ENCODE measurements at regions not wholly inside any gene's neighbourhood (a gene's known extent, or its start where the extent isn't known, plus 50 kb on each side); places are given as distances from the start of the nearest gene placed in this dataset.
"Not testable (repeated sequence)": the region's sequence is repeated elsewhere in the genome, so short reads cannot be mapped to it uniquely, and the experiment has no call there.

DNA sequence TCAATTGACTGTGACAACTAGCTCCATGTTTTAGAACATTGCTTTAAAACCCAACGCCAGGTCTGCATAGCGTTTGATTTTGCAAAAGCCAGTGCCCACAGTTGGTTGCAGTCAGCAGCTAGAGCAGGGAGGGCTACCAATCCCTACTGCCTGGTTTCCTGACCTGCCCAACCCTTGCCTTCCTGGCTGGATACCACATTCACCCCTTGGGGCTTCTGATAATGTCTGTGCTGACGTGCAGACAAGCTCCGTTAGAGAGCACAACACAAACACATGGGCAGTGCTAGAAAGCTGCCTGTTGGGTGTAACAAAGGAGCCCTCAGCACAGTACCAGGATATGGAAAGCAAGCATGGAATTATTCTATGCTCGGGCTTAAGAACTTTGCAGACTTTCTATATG is 71.4 kb upstream of the THSD7B start:
- TF ChIP-seq, protein P1, sequence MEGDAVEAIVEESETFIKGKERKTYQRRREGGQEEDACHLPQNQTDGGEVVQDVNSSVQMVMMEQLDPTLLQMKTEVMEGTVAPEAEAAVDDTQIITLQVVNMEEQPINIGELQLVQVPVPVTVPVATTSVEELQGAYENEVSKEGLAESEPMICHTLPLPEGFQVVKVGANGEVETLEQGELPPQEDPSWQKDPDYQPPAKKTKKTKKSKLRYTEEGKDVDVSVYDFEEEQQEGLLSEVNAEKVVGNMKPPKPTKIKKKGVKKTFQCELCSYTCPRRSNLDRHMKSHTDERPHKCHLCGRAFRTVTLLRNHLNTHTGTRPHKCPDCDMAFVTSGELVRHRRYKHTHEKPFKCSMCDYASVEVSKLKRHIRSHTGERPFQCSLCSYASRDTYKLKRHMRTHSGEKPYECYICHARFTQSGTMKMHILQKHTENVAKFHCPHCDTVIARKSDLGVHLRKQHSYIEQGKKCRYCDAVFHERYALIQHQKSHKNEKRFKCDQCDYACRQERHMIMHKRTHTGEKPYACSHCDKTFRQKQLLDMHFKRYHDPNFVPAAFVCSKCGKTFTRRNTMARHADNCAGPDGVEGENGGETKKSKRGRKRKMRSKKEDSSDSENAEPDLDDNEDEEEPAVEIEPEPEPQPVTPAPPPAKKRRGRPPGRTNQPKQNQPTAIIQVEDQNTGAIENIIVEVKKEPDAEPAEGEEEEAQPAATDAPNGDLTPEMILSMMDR (conservative IDR thresholded peaks at IDR 0.05 in 1 of 2, IDR thresholded peaks at IDR 0.05 in 1 of 2; ENCODE audit: low read depth in 1 of 2, low read length in 2 of 2): no peak
- no peak for TF ChIP-seq EZH2 (IDR thresholded peaks at IDR 0.05; ENCODE audit: low read length, missing control alignments)
- Histone ChIP-seq H3K4me3 (replicated peaks in 1 of 4; ENCODE audit: control extremely low read depth in 1 of 4, insufficient read depth in 1 of 4, low read depth in 3 of 4, low read length in 4 of 4) (no peak overlapping the region), H3K9me3 (ENCODE audit: control insufficient read depth, insufficient read depth, low read depth, low read length) (no peaks in the 10 kb centered on the region), H3K27me3 (ENCODE audit: control insufficient read depth, insufficient read depth, low read length) (no peaks in the 10 kb centered on the region), H2AFZ (ENCODE audit: low read length) (no peak overlapping the region), H3K4me1 (ENCODE audit: control insufficient read depth, extremely low read depth, insufficient read depth, low read length) (no peaks in the 10 kb centered on the region), H4K20me1 (ENCODE audit: control insufficient read depth, extremely low read depth, insufficient read depth, low read length) (no peaks in the 10 kb centered on the region), H3K27ac (ENCODE audit: insufficient read depth, low read length) (no peak overlapping the region), H3K9ac (ENCODE audit: insufficient read depth, low read length) (no peak overlapping the region), H3K36me3 (ENCODE audit: control insufficient read depth, insufficient read depth, low read length) (no peaks in the 10 kb centered on the region), H3K4me2 (ENCODE audit: extremely low read depth, insufficient read depth, low read length) (no peak overlapping the region), H3K79me2 (ENCODE audit: control insufficient read depth, insufficient read depth, low read length) (no peaks in the 10 kb centered on the region)
- DNase-seq (ENCODE audit: low read depth in 2 of 2): no peak

DNA sequence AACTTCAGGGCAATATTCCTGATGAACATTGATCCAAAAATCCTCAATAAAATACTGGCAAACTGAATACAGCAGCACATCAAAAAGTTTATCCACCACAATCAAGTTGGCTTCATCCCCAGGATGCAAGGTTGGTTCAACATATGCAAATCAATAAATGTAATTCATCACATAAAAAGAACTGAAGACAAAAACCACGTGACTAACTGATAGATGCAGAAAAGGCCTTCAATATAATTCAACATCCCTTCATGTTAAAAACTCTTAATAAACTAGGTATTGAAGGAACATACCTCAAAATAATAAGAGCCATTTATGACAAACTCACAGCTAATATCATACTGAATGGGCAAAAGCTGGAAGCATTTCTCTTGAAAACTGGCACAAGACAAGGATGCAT is 85.3 kb upstream of the THSD7B start:
- not testable (repeated sequence) for H3K4me2 ChIP-seq (ENCODE audit: extremely low read depth, insufficient read depth, low read length); H3K4me1 ChIP-seq (ENCODE audit: control insufficient read depth, extremely low read depth, insufficient read depth, low read length); H3K36me3 ChIP-seq (ENCODE audit: control insufficient read depth, insufficient read depth, low read length); H3K27ac ChIP-seq (ENCODE audit: insufficient read depth, low read length); H3K9ac ChIP-seq (ENCODE audit: insufficient read depth, low read length); H3K79me2 ChIP-seq (ENCODE audit: control insufficient read depth, insufficient read depth, low read length); H2AFZ ChIP-seq (ENCODE audit: low read length); DNase-seq (ENCODE audit: low read depth in 2 of 2); H4K20me1 ChIP-seq (ENCODE audit: control insufficient read depth, extremely low read depth, insufficient read depth, low read length); H3K27me3 ChIP-seq (ENCODE audit: control insufficient read depth, insufficient read depth, low read length); H3K9me3 ChIP-seq (ENCODE audit: control insufficient read depth, insufficient read depth, low read depth, low read length); H3K4me3 ChIP-seq (replicated peaks in 1 of 4; ENCODE audit: control extremely low read depth in 1 of 4, insufficient read depth in 1 of 4, low read depth in 3 of 4, low read length in 4 of 4)

DNA sequence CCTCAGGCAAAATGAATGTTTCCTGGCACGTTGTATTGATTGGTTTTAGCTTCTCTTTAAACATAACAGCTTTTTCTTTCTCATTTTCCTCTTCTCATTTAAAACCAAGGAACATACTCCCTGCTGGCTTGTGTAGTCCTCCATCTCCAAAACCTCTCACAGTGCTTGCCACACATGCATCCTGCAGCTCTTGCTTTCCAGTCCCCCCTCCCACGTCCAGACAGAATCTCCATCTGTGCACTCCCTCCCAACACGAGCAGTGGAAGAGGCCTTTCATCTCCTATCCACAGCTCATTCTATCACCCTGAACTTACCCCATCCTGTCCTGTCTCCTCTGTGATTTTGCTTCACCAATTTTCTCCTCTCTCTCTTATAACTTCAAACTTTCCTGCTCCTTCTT is 99.6 kb upstream of the THSD7B start:
- Histone ChIP-seq H2AFZ (ENCODE audit: low read length) (no peak overlapping the region), H3K9me3 (ENCODE audit: control insufficient read depth, insufficient read depth, low read depth, low read length) (no peaks in the 10 kb centered on the region)
- TF ChIP-seq, protein P1 (conservative IDR thresholded peaks at IDR 0.05 in 1 of 2, IDR thresholded peaks at IDR 0.05 in 1 of 2; ENCODE audit: low read depth in 1 of 2, low read length in 2 of 2): no peak
- no peak for TF ChIP-seq EZH2 (IDR thresholded peaks at IDR 0.05; ENCODE audit: low read length, missing control alignments)

More for the DNA sequence above, 99.6 kb upstream of the THSD7B start:
- H3K27me3 ChIP-seq (ENCODE audit: control insufficient read depth, insufficient read depth, low read length): no peaks in the 10 kb centered on the region
- H3K9ac ChIP-seq (ENCODE audit: insufficient read depth, low read length): no peak overlapping the region
- H3K4me2 ChIP-seq (ENCODE audit: extremely low read depth, insufficient read depth, low read length): no peak overlapping the region
- no peaks in the 10 kb centered on the region for H4K20me1 ChIP-seq (ENCODE audit: control insufficient read depth, extremely low read depth, insufficient read depth, low read length)
- H3K36me3 ChIP-seq (ENCODE audit: control insufficient read depth, insufficient read depth, low read length): no peaks in the 10 kb centered on the region
- H3K4me1 ChIP-seq (ENCODE audit: control insufficient read depth, extremely low read depth, insufficient read depth, low read length): no peaks in the 10 kb centered on the region
- no peaks in the 10 kb centered on the region for H3K79me2 ChIP-seq (ENCODE audit: control insufficient read depth, insufficient read depth, low read length)
- DNase-seq (ENCODE audit: low read depth in 2 of 2): no peak
- H3K27ac ChIP-seq (ENCODE audit: insufficient read depth, low read length): no peak overlapping the region
- no peak overlapping the region for H3K4me3 ChIP-seq (replicated peaks in 1 of 4; ENCODE audit: control extremely low read depth in 1 of 4, insufficient read depth in 1 of 4, low read depth in 3 of 4, low read length in 4 of 4)
